Suprapubic skin (tissue), 4 donors: ENCODE measurements at regions not wholly inside any gene's neighbourhood (a gene's known extent, or its start where the extent isn't known, plus 50 kb on each side); places are given as distances from the start of the nearest gene placed in this dataset.

Source experiments
- CTCF ChIP-seq, 2 donors: fragments of 200-600 bp in 1 of 2; fragments of 450-650 bp in 1 of 2; sonication (generic) in 1 of 2; IDR thresholded peaks; one replicate each; pipeline ENCODE4 v1.5.1; 2016 to 2019; ENCODE audit warnings: antibody characterized with exemption in 2 of 2, mild to moderate bottlenecking in 1 of 2, moderate library complexity in 1 of 2
- EP300 ChIP-seq: sonication (generic); formaldehyde crosslinking; IDR thresholded peaks from one replicate; pipeline ENCODE4 v1.6.1; 2017; ENCODE audit warnings: antibody characterized with exemption
- POLR2A ChIP-seq, 2 donors: fragments of 450-650 bp; IDR thresholded peaks; one replicate each; pipeline ENCODE4 v1.6.1; 2017; ENCODE audit warnings: antibody characterized with exemption in 2 of 2, mild to moderate bottlenecking in 2 of 2, moderate library complexity in 2 of 2
- POLR2AphosphoS5 ChIP-seq, 3 donors: sonication (generic); formaldehyde crosslinking; IDR thresholded peaks; one replicate each; pipeline ENCODE4 v1.6.1; 2017; ENCODE audit warnings: antibody characterized with exemption in 3 of 3

- TF ChIP-seq CTCF (IDR thresholded peaks at IDR 0.05) (no peak), EP300 (no peak), POLR2A (IDR thresholded peaks at IDR 0.05) (no peak), POLR2AphosphoS5 (IDR thresholded peaks at IDR 0.05) (no peak)
Measured at GRCh38 chr22:34620161-34620560, 445.8 kb upstream of the ISX start.
